COLO829 (cell line): ENCODE measurements at regions not wholly inside any gene's neighbourhood (a gene's known extent, or its start where the extent isn't known, plus 50 kb on each side); places are given as distances from the start of the nearest gene placed in this dataset.
A peak's percentile ranks its signal among the peaks of the same experiment; 100 is the strongest.
"Not testable (repeated sequence)": the region's sequence is repeated elsewhere in the genome, so short reads cannot be mapped to it uniquely, and the experiment has no call there.

Experiments
- DNase-seq: peaks from one replicate; pipeline ENCODE4 v3.0.0; 2012; ENCODE audit warnings: low spot score

- no peak for DNase-seq
Observed at GRCh38 chr9:99632349-99633038, 189.2 kb upstream of the NR4A3 start.

GRCh38 chr9:99633265-99633664, 188.4 kb upstream of the NR4A3 start:
- no peak for DNase-seq

- no peak for DNase-seq
Observed at GRCh38 chr9:99634186-99634585, 187.5 kb upstream of the NR4A3 start.

- DNase-seq = no peak
Observed at GRCh38 chr9:99635032-99635431, 186.7 kb upstream of the NR4A3 start.

GRCh38 chr9:99637641-99638040, 184.0 kb upstream of the NR4A3 start:
- no peak for DNase-seq

- no peak for DNase-seq
Observed at GRCh38 chr9:99638971-99639370, 182.7 kb upstream of the NR4A3 start.

GRCh38 chr9:99647604-99648003, 174.1 kb upstream of the NR4A3 start:
- DNase-seq = no peak

- DNase-seq = no peak
Observed at GRCh38 chr9:99650187-99650874, 171.4 kb upstream of the NR4A3 start.

GRCh38 chr9:99660191-99660636, 161.5 kb upstream of the NR4A3 start:
- DNase-seq = no peak

- no peak for DNase-seq
Observed at GRCh38 chr9:99663297-99663696, 158.4 kb upstream of the NR4A3 start.

GRCh38 chr9:99663856-99664255, 157.8 kb upstream of the NR4A3 start:
- DNase-seq = no peak

GRCh38 chr9:99666571-99666970, 155.1 kb upstream of the NR4A3 start:
- no peak for DNase-seq

GRCh38 chr9:99670886-99671285, 150.8 kb upstream of the NR4A3 start:
- not testable (repeated sequence) for DNase-seq

- DNase-seq = no peak
Observed at GRCh38 chr9:99677281-99677680, 144.4 kb upstream of the NR4A3 start.

- no peak for DNase-seq
Observed at GRCh38 chr9:99678566-99678965, 143.1 kb upstream of the NR4A3 start.

- DNase-seq = no peak
Observed at GRCh38 chr9:99680191-99680590, 141.5 kb upstream of the NR4A3 start.

- no peak for DNase-seq
Observed at GRCh38 chr9:99681113-99681512, 140.6 kb upstream of the NR4A3 start.

GRCh38 chr9:99682378-99682777, 139.3 kb upstream of the NR4A3 start:
- DNase-seq = no peak

GRCh38 chr9:99682870-99683269, 138.8 kb upstream of the NR4A3 start:
- no peak for DNase-seq

GRCh38 chr9:99690573-99690972, 131.1 kb upstream of the NR4A3 start:
- DNase-seq = peak; percentile 72

- DNase-seq = no peak
Observed at GRCh38 chr9:99693888-99694287, 127.8 kb upstream of the NR4A3 start.

- DNase-seq = no peak
Observed at GRCh38 chr9:99694393-99694792, 127.3 kb upstream of the NR4A3 start.

GRCh38 chr9:99699396-99699795, 122.3 kb upstream of the NR4A3 start:
- DNase-seq = no peak

GRCh38 chr9:99712214-99712613, 109.5 kb upstream of the NR4A3 start:
- no peak for DNase-seq
